ENCODE measurements at regions not wholly inside any gene's neighbourhood (a gene's known extent, or its start where the extent isn't known, plus 50 kb on each side); places are given as distances from the start of the nearest gene placed in this dataset.

DNA sequence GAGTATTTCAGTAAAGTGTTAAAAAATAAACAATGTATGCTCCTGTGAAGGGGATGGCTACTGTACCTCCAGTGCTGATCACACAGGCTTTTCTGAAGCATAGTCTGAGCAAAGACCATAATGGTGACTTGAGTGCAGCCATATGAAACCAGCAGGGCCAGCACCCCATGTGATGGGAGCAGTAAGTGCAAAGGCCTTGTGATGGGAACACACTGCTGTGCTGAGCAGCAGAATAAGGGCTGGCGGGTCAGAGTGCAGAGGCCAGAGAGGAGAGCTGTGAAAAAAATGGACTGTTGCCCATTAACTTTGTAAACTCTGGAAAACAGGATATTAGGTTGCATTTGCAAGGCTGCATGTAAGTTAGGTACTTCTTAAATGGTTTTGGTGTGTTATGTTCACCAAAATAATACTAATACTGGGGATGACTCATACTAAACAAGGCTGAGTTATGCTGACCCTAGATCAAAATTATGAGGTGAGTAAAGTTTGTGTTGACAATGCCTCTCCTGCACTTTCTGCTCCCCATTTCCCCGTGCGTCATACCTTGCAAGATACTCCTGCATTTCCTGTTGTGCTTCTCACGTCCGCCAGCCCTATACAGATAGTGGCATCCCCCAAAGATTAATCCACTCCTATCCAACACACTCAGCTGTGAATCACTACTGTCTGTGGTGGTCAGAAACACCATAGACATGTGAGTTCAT is 67.0 kb upstream of the FAM9A start:
- TF ChIP-seq CTCF (IDR thresholded peaks at IDR 0.05; ENCODE audit: poor library complexity, severe bottlenecking) (no peak), RAD21 (conservative IDR thresholded peaks at IDR 0.05) (no peak), SMC3 (conservative IDR thresholded peaks at IDR 0.05; ENCODE audit: poor library complexity) (no peak), EZH2 (IDR thresholded peaks at IDR 0.05; ENCODE audit: borderline replicate concordance, insufficient read depth, low read length, poor library complexity, severe bottlenecking) (no peak)

Measured in neural cell (in vitro differentiated cells).